ENCODE measurements at regions not wholly inside any gene's neighbourhood (a gene's known extent, or its start where the extent isn't known, plus 50 kb on each side); places are given as distances from the start of the nearest gene placed in this dataset.

GRCh38 chr9:108049671-108050494, 560.3 kb upstream of the KLF4 start:
- no peak for TF ChIP-seq EZH2 (IDR thresholded peaks at IDR 0.05; ENCODE audit: borderline replicate concordance, low read depth, low read length, severe bottlenecking)
- no peak for TF ChIP-seq POLR2AphosphoS5 (IDR thresholded peaks at IDR 0.05; ENCODE audit: insufficient read depth, low read depth, low read length)
- no peak for TF ChIP-seq POLR2A (IDR thresholded peaks at IDR 0.05; ENCODE audit: low read depth, low read length)
- no peak for TF ChIP-seq CTCF (IDR thresholded peaks at IDR 0.05; ENCODE audit: extremely low read depth in 1 of 2, insufficient read depth in 1 of 2, low read depth in 1 of 2, low read length in 2 of 2)
- TF ChIP-seq MAX (IDR thresholded peaks at IDR 0.05; ENCODE audit: insufficient read depth, insufficient read length), result no peak
- no peak for TF ChIP-seq MYC (IDR thresholded peaks at IDR 0.05; ENCODE audit: low read depth, low read length)
- TF ChIP-seq JUN (IDR thresholded peaks at IDR 0.05; ENCODE audit: borderline replicate concordance, insufficient read depth, insufficient read length, low read depth), result no peak

Measured in endothelial cell of umbilical vein (primary cell).